DMS153 (cell line): ENCODE measurements at regions not wholly inside any gene's neighbourhood (a gene's known extent, or its start where the extent isn't known, plus 50 kb on each side); places are given as distances from the start of the nearest gene placed in this dataset.

Experiments used
- DNase-seq: peaks from one replicate; lab custom pipeline; 2025; lab: John Stamatoyannopoulos, UW

DNA sequence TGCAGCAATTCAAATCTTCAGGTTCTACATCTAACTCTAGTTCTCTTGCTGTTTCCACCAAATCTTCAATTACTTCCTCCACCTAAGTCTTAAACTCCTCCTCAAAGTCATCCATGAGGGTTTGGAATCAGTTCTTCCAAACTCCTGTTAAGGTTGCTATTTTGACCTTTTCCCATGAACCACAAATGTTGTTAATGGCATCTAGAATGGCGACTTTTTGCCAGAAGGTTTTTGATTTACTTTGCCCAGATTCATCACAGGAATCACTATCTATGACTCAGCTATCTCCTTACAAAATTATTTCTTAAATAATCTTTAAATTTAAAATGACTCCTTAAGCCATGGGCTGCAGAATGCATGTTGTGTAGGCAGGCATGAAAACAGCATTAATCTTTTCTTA lies 368.9 kb upstream of the TNP1 start:
- DNase-seq, result no peak

GRCh38 chr2:217227794-217228193 lies 367.9 kb upstream of the TNP1 start:
- DNase-seq, result no peak

DNA sequence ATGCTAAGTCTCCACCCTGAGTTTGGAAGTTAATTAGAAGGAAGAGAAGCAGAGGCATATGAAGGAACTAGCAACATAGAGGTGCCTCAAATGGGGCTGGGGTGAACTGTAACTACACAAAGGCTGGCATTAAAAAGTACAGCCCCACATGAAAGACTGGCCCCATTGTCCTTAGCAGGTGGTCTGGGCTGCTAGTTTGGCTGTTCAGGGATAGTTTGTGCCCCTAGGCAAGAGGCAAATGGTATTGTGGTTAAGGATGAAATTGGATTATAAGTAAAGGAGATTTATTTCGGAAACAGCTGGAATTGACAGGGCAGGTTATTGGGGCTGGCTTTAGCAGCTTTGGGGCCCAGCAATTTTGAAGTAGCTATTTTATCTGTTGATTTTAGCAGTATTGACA lies 365.7 kb upstream of the TNP1 start:
- DNase-seq, result no peak

DNA sequence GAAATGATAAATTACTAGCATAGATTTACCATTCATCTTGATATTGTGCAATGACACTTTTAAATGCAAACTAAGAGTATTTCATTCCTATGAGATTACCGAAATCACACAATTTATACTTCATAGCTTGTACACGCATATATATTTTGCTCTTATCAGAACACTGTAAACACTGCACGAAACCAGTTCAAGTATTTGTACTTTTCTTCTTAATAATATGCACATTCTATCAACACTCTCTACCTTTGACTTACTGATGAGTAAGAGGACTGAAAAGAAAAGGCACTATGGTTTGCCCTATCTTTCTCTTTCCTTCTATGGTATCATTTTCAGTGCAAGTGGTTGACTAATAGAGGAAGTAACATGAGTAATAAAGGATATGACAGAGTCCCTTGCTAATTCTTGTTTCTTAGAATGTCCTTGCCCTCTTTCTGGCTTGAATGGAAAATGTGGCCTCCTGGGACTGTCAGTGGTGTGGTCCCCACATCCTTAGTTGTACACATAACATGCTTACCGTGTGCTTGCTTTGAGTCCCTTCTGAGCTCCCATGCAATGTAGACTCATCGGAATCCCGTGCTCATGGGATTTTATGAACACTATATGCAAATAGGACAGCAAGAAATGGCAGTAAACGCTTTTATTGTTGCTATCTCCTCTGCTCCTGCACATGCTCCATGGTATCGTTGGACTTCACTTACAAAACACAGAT lies 363.5 kb upstream of the TNP1 start:
- DNase-seq, result no peak

GRCh38 chr2:217222309-217222910 lies 362.5 kb upstream of the TNP1 start:
- DNase-seq, result no peak

DNA sequence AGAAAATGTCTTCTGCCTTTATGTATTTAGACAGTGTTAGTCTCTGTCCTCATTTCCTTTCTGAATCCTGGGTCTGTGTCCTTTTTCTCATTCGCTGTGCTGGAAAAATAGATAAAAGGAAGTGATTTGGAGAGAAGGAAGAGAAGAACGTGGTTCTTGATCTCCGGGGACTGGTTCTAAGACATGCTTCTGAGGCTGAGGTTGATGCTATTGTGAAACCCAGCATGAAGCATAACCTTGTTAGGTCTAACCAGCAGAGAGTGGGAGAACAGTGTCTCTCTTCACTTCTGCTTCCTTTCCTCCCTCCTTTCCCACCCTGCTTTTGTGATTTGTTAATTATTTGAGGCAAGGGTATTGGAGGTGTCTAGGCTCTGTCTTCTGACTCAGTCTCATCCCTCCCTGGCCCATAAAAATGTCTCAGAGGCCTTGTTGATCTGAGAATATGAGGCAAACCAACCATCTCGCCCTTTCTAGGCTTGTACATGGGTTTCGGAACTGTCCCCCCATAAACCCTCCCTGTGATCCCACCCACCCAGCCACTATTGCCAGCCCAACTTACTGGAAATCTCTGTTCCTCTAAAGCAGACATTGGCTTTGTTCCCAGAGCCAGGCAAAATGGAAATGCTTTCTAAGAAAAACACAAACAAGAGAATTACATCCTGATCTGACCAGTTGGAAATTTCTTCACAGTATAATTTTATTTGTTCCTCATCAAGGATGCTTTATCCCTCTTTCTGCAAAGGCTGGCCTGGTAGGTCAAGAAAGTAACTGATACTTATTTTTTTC lies 360.6 kb upstream of the TNP1 start:
- DNase-seq, result no peak

DNA sequence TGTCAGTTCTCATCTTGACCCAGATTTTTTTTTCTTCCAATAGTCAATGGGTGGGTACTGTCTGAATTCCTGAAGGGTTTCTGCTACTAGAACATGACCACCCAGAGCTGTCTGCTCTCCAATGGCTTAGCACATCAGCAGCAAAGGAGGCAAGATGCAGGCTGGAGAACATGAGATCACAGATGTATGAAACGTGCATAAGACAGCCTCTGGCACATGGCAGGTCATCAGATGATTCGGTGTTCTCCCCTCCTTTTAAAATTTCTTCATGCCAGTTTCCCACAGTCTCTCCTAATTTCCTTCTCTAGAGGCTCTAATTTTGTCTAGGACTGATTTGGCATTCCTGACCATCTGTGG lies 359.3 kb upstream of the TNP1 start:
- DNase-seq, result no peak

- no peak for DNase-seq
Measured at GRCh38 chr2:217218269-217219163, 358.7 kb upstream of the TNP1 start.

- no peak for DNase-seq
Measured at GRCh38 chr2:217216982-217217381, 357.1 kb upstream of the TNP1 start.

GRCh38 chr2:217216316-217216715 lies 356.5 kb upstream of the TNP1 start:
- no peak for DNase-seq

DNA sequence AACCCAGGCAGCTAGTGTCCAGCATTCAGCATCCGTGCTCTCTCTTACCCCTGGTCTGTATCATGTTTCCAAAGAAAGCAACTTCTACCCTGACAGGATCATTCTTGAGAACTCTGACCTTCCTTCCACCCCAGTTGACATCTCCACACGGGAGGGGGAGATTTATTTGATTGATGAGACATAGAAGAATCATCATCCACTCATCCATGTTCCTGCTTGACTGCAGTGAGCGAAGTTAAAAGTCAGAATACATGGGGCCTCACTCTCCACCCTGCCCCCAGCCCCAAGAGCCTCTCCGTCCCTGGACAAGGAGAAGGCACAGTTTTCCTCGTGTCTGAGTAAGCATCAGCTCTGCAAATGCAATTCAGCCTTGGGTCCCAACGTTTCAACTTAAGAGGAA lies 356.0 kb upstream of the TNP1 start:
- no peak for DNase-seq

DNA sequence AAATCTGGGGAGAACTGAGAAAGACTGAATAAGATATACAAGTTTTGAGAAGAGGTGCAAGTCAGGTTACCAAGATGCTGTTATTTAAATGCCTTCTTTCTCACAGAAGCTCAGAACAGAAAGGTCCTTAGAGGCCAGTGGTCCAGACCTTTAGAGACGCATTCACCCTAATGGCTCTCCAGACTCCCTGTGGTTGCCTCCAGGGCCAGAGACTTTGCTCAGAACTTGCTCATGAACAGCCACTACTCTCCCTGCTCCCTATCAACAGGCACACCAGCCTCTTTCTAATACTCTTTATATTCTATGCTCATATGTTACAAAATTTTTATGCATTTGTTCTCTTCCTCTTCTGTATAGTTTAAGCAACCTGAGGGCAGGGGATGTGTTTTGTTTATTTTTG lies 349.0 kb upstream of the TNP1 start:
- no peak for DNase-seq

GRCh38 chr2:217207699-217208010 lies 347.8 kb upstream of the TNP1 start:
- DNase-seq, result no peak

GRCh38 chr2:217206907-217207698 lies 347.2 kb upstream of the TNP1 start:
- no peak for DNase-seq

- DNase-seq, result no peak
Measured at GRCh38 chr2:217206016-217206725, 346.3 kb upstream of the TNP1 start.

DNA sequence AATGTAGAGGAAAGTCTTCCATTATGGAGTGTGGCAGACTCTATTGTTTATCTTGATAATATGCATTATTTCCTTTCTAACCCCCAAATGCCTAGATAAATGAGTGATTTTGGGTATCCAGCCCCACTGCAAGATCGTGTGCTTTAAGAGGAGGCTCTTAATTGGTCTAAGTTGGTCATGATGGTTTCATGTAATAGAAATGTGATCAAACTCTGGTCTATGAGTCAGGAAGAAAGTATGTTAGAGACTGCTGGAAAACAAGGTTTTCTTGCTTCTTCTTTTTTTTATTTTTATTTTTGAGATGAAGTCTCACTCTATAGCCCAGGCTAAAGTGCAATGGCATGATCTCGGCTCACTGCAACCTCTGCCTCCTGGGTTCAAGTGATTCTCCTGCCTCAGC lies 344.5 kb upstream of the TNP1 start:
- DNase-seq, result no peak

DNA sequence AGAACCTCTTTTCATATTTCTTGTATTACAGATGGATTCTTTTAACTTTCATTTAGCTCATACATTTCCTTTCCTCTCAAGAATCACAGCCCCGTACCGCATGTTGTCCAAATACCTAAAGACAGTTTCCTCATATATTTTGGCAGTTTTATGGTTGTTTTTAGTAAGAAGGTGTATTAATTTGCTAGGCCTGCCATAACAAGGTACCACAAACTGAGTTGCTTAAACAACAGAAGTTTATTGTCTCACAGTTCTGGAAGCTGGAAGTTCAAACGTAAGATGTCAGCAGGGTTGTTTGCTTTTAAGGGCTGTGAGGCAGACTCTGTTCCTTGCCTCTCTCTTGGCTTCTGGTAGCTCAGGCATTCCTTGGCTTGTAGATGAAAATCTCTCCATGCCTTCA lies 343.2 kb upstream of the TNP1 start:
- DNase-seq, result no peak

GRCh38 chr2:217199255-217199630 lies 339.4 kb upstream of the TNP1 start:
- no peak for DNase-seq

- no peak for DNase-seq
Measured at GRCh38 chr2:217195658-217196446, 336.0 kb upstream of the TNP1 start.

GRCh38 chr2:217195016-217195415 lies 335.2 kb upstream of the TNP1 start:
- DNase-seq, result no peak
